Activated T-cell treated with anti-CD3 and anti-CD28 coated beads, Interleukin-2, amount 50 U/mL, for 1 hour (primary cell): ENCODE measurements at regions not wholly inside any gene's neighbourhood (a gene's known extent, or its start where the extent isn't known, plus 50 kb on each side); places are given as distances from the start of the nearest gene placed in this dataset.

Experiments used
- DNase-seq: peaks from one replicate; pipeline ENCODE4 v3.0.0-alpha.2; 2020

DNA sequence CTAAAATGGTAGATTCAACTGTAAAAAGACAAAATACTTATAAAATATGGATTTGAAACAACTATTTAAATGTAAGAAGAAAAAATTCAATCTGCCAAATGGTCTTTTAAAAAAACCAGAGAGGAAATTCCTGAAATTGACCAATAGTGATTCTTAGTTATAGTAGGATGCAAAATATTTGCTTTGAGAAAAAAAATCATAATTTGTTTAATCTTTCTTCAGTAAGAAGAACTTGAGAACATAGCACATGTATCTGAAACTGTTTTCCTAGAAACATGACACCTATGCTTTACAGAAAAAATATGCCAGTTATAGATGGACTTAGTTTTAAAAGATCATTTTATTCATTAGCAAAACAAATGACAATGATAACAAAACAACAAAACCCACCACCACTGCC is 186.9 kb upstream of the CD180 start:
- DNase-seq: no peak

DNA sequence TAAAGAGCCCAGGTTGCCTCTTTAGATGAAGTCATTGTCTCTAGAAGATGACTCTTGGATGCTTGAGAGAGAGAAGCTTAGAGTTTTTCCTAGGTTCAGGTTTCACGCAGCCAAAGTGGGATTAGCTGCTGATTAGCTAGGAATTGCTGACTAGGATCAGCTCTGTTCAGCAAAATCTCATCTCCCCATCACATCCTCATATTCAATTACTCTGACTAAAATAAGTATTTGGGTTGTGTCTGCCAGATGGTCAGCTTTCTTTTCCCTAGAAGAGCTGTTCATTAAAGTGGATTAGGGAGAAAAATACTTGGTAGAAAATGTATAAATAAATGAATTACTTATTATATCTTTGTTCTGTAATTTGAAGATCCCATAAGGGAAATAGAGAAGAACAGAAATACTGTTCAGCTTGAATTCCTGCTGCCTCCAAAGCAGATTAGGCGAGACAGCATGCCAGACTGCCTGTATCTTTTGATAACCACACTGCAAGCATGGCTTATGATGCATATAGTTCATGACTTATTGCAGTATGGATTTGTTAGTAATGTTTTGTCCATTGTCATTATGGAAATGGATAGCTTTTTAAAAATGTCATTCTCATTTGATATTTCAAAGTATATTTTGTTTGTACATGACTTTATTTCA is 184.8 kb upstream of the CD180 start:
- no peak for DNase-seq

DNA sequence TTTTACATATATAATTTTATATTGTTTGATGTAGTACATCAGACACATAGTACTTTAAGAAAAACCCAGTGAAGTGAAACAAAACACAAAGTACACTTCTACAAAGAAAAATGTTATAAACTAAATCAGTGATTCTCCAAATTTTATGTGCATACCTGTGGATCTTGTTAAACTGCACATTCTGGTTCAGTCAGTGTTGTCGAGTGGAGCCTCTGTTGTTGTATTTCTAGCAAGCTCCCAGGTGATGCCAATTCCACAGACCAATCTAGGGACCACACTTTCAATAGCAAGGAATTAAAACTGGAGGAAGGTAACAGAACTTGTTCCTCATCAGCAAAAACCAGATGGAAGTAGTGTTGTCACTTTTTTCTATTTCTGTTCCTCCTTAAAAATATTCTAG is 183.8 kb upstream of the CD180 start:
- no peak for DNase-seq

DNA sequence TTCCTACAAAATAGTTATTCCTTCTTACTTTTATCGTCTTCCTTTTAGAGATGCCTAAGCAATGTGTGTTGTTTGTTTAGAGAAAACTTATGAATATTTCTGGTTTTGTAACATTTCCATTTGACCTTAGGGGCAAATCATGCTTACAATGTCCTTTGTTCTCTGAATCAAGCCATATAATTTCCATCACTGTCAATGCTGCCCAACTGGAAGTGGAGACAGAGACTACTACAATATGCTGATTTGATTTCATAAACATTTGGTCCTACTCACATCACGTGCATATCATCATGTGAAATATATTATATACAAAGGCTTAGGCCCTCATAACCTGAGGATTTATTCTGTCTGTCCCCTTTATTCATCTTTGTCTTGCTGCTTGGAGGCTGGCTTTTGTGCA is 183.2 kb upstream of the CD180 start:
- DNase-seq: no peak

DNA sequence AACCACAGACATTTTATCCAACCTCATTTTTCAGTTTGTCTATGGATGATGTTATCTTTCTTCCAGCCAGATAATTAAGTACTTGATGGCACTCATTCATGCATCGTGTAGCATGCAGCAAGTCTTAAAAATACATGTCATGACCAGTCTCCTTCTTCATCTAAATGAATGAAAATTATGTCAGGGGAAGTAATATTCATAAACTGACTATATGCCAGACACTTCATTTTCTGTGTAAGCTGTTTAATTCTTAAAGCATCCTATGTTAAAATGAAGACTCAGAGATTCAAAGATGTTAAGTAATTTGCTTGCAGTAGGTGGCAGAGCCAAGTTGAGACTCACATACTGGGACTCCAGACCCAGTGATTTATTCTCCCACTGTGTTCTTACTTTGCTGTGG is 181.7 kb upstream of the CD180 start:
- DNase-seq: no peak

DNA sequence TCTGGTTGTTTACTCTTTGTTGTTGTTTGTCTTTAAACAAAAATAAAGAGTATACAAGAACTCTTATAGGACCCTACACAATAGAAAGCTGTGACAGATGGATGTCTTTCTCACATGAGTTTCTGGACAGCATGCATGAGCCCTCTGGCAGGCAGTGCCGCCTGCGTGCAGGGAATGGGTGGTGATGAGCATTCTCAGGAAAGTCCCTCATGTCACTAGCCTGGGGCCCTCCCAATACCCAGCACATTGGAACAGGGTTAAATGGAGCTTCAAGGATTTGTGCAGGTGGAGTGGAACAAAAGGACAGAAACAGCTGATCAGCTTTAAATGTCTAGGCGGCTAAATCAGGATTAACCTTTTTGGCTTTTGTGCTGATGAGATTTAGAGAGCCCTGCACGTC is 181.0 kb upstream of the CD180 start:
- DNase-seq: no peak

DNA sequence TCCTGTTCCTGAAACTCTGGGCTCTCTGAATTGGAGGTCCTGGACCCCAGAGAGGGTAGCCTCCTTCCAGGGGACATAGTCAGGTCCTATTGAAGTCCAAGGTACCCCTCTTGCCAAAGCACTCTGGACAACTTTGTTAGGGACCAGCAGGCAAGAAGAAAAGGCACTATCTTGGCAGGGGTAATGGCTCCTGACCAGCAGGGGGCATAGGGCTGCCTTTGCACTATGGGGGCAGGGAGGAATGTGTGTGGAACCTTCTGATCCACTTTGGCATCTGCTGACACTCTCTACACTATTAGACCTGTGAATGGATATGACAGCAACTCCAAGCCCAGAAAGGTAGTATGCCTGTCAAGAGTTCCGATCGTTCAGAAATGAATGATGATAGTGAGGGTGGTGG is 179.0 kb upstream of the CD180 start:
- no peak for DNase-seq

DNA sequence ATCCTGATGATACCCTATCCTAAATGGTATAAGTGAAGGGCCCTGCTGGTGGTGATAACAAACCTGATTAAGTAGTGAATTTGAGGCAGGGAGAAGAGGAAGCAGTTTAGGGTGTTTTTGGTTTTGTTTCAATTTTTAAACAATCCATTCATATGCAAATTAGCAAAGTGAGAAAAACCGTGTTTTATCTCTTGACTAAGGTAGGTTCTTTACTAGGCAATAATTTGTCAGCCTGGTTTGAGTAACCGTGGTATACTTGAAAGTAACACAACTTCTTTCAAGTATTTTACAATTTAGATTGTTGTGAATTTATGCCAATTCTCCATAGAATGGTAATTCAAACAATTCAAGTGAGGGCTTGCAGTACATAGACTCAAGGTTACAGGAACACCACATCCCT is 177.8 kb upstream of the CD180 start:
- DNase-seq: no peak

DNA sequence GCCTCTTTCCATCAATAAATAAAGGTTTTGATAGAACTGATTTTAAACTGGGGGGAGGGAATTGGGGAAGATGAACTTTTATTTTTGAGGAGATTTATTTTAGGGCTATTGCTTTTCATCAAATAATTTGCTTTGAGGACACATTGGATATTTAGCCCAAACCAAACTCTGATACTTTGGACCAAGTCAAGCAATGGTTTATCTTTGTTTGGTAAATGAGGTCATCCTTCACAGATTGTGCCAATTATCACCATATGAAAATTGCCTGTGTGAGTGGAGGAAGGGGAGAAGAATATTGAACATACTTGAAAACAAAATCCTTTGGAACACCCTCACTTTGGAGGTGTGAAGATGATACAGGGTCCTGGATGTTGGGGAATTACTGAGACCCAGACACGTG is 176.9 kb upstream of the CD180 start:
- DNase-seq: no peak

DNA sequence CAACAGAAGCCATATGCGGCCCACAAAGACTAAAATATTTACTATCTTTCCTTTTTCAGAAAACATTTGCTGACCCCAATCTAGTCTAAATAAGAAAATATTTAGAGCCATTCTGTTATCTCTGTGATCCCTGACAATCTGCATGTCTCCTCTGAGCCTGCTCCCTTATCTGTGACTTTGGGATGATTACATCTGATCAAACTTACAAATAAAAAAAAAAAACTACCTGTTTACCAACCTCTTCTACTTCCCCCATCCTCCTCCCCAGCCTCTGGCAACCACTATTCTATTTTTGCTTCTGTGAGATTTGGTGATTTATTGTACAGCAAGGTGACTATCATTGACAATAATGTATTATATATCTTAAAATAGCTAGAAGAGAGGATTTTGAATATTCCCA is 176.3 kb upstream of the CD180 start:
- DNase-seq: no peak

DNA sequence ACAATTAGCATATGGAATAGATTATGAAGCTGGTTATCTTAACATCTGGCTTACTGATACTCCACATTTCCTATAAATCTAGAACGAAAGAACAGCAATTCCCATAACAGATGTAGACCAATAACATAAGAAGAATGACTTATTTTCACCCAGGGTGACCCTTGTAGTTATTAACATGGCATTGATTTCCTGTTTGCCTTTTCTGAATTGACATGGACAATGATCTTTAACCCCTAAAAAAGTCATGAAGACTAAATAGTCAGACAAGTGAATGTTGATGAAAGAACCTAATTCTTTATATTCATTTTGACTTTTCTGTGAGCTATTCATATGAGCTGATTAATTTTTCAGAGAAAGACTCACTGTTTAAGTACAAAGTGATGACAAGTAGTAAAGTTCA is 175.3 kb upstream of the CD180 start:
- no peak for DNase-seq

DNA sequence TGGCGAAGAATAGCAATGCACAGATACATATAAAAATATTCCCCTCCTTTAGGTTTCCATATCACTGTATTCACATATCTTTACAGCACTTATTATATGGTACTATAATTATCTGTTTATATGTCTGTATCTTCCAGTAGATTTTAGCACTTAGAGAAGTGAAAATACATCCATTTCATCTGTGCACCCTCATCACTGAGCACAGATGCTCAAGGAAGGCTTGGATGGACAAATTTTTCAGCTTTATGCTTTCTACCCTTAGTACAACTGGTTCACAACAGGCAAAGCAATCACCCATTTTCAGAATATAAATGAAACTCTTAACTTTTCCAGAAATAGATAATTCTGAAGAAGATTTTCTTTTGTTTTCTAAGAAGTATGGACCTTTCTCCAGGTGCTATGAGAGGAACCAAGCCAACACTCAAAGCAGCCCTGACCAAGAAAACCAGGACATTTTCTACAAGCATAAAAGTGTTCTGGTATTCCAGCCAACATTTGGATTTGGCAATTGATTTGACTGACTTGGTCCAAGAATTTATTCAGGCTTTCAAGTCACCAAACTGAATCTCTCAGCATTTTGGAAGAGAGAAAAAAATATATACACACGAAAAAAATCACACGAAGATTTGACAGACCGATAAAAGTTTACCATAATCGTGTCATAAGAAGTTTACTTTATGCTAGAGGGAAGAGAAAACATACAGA is 170.2 kb upstream of the CD180 start:
- no peak for DNase-seq

DNA sequence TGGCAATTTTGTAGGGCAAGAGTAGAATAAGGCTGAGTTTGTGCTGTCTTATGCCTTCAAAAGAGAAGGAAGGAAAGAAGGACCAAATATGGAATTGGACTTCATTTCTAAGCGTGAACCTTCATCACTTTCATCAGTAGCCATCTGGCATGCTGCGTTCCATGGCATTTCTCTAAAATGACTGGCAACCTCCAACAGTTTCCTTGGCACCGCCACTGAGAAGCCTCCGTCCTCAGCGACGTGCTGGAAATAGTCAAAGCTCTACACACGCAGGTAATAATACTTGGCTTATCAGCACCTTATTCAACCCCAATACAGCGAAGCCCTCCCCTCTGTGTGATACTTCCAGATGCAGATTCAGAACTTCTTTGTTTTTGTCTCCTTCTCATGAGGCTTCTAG is 169.7 kb upstream of the CD180 start:
- DNase-seq: no peak

DNA sequence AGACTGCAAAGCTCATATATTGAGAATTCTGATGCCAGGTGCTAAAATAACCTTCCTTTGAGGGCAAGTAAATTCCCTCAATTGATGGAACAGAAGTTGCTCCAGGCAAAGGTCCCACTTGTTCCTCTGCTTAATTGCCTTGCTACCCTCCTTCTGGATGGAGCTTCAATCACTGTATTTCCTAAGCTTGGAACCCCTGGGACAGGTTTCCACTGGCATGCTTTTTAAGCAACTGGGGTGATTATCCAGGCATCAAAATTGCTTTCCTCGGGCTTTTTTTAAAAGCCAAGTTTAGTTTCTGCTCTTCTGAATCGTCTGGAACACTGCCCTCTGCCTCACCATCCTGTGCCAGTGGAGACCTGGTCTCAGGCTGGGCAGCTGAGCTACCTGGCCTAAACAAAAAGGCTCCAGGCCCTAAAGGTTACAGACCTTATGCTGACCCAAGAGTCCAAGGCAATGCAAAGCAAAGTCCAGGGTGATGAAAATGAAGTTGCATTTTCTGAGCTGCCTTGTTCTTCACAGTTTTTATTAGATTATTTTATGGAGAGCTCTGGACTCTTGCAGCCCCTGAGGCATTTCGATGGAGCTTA is 167.9 kb upstream of the CD180 start:
- no peak for DNase-seq

DNA sequence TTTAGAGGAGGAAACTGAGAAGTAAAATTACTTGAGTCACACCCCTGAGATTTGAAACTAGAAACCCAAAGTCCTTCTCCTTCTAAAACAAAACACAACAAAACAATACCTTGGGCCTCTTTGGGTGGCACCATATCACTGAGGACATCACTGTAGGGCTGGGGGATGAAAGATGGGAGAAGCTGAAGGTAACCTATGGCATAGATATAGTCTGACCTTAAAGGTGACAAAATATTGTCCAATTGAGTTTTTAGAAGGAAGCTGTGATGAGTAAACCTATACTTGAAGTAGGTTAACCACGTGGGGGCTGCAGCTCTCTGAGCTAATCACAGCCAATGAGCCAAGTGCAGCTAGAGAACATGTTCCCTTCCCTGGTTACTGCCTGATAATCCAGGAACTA is 167.4 kb upstream of the CD180 start:
- DNase-seq: no peak

DNA sequence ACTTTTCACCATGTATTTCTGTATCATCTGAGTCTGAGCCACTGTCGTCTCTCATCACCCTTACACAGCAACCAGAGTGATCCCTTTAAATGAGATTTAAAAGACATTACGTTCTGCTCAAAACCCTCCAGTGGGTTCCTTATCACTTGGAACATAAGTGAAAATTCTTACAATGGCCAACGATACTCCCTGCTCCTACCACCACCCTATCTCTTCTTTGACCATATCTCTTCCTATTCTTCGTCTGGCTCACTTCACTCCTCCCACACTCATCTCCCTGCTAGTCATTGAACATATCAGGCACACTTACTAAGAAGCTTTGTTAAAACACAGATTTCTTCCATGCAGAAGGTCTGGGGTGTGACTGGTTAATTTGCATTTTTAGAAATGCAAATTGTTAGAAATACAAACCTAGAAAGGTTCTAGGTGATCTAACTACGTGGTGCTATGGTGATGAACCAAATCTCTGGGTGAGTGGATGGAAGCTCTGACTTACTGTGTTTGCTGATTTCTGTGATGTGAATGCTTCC is 166.6 kb upstream of the CD180 start:
- no peak for DNase-seq

DNA sequence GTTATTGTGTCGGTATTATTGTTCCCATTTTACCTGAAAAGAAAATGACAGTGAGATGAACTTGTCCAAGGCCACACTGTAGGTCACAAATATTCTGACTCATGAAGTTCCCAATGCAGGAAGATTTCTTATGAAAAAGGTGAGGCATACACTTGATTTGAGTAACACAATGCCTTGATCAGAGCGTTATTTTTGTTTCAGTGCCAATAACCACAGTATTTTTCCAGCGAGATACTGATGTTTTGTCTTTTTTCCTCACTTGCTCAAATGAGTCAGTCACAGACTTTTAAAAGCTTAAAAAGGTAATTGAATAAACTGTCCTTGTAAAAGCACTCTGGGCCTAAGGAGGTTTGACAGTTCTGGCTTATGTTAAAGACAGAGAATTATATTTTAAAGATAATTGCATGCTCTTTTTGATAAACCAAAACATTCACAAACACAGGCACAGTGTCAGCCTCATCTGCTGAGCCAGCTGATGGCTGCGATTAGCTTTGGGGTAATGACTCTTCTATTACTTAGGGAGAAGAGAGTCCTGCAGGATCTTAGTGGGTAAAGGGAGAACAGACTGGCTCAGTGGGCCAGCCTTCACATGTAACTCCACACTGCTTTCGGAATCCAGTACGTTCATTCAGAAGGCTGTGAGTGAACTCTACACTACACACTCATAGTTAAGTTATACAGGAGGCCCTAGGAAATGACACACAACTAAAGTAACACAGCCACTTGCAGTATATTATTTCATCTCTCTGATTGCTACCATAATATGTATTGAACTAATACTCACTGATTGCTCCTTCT is 165.5 kb upstream of the CD180 start:
- no peak for DNase-seq

DNA sequence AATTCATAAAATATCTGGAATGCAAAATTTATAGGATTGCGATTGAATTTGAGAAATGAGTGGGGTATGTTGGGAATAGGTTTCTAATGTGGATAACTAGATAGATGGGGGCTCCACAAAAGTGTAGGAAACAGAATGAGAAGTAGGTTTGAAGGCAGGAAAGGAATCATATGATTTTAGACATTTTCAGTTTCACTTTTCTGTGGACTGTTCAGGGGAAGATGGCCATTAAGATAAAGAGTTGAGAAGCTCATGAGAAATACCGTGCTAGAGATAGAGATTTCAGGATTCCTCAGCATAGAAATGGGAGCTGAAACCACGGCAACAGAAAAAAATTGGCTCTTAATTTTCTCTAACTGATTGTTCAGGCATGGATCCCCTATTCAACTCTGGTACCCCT is 163.4 kb upstream of the CD180 start:
- DNase-seq: no peak

DNA sequence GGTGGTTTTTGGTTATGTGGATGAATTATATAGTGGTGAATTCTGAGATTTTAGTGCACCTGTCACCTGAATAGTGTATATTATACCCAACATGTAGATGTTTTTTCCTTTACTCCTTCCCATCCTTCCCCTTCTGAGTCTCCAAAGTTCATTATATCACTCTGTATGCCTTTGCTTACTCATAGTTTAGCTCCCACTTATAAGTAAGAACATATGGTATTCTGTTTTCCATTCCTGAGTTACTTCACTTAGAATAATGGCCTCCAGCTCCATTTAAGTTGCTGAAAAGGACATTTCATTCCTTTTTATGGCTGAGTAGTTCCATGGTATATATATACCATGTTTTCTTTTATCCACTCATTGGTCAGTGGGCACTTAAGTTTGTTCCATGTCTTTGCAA is 161.6 kb upstream of the CD180 start:
- no peak for DNase-seq

DNA sequence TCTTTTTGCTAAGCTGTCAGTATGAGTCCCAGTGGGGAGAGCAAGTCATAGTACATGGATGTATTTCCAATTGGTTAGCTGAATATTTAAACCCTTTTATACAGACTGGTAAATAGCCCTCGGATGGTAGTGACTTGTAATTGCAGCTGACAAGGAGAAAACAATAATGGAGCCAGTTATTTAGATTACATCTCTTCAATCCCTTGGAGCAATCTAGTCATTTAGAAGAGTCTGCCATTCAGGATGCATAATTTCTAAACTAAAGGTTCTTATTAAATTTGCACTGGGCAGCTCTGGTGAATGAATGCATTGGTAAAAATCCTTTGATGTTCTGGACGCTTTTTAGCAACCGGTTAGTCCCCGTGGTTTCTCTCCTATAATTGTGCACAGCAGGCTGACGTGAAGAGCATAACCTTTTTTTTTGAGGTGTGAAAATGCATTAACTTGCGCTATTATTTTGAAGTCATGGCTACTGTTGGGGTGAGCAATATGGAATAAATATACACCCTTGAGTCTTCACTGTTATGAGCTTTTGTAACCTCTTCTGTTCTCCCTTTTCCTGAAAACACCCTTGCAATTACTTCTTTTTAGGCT is 158.6 kb upstream of the CD180 start:
- no peak for DNase-seq

DNA sequence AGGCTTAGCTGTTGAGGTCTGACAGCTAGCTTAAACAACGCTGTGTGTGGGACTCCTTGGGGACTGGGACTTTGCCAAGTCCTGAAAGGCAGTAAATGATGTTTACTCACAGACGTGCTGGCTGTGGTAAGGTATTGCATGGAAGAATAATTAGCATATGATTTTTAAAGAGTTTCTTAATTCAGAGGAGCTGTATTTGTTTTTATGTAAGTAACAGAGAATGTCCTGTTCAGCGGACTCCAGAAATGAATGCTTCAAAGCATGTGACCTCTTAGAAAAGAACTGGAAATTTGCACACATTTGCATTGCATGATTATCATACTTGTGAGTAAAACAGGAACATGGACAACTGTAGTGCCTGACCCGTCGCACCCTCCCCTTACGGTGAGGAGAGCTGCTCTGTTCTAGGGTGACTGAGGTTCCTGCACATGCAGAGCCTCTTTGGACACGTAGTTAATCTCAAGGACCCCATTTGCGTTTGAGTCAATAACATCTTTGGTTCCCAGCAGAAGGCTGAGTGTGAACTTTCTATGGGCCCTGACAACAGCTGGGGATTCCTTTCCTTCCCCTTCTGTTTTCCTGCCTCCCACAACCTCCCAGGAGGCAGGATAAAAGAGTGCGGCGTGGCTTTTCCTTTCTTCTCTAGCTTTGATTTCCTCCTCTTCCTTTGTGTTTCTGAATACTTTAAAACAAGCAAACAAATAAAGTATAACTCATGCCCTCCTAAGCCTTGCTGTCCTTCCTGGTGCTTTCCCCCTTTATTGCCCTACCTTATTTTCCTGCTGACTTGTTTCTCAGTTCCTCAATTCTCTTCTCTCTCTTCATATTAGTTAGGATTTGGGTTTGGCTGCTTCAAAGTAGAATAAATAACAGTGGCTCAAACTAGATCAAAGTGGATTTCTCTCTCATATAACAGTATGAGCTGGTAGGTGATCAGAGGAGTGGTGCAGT is 157.2 kb upstream of the CD180 start:
- DNase-seq: no peak

DNA sequence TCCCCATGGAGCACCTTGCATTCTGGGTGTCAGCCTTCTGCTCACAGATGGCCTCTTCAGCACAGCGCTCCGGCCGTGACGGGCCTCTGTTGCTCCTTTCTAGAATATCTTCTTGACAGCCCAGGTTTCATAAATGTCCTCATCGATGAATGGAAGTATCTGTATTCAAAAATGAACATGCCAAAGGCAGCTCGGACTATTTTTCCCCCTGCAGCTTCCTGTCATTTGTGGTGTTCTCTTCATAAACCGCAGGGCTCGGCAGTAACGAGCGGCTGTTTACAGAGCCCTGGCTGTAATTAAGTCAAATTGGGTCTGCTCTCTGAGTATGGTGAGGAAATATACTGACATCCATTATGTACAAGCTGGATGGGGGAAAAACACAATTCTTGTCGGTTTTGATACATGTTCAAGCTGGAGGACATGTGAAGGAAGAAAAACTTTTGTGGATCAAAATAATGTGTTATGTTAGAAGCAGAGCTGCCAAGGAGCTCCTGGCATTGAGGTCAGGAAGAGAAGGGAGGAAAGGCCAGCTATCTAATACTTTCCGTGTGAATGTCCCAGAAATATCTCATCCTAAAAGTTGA is 154.1 kb upstream of the CD180 start:
- peak; percentile 20 for DNase-seq
